WTC11 (cell line): ENCODE measurements at regions not wholly inside any gene's neighbourhood (a gene's known extent, or its start where the extent isn't known, plus 50 kb on each side); places are given as distances from the start of the nearest gene placed in this dataset.

Source experiments
- AFF4 ChIP-seq: sonication (generic); formaldehyde crosslinking; IDR thresholded peaks from 2 replicates; pipeline ENCODE4 v1.8.1; 2023; ENCODE audit warnings: mild to moderate bottlenecking, missing genetic modification reagents, borderline replicate concordance
- ARID4B ChIP-seq: sonication (generic); formaldehyde crosslinking; IDR thresholded peaks from 2 replicates; pipeline ENCODE4 v1.8.0; 2023; ENCODE audit warnings: missing genetic modification reagents, mild to moderate bottlenecking, borderline replicate concordance
- ATF3 ChIP-seq: sonication (generic); formaldehyde crosslinking; conservative IDR thresholded peaks from 2 replicates; pipeline ENCODE4 v1.8.1; 2022; ENCODE audit warnings: mild to moderate bottlenecking, missing genetic modification reagents
- E2F4 ChIP-seq: sonication (generic); formaldehyde crosslinking; IDR thresholded peaks from 2 replicates; pipeline ENCODE4 v1.8.1; 2022; ENCODE audit warnings: low read depth, mild to moderate bottlenecking, moderate library complexity, missing genetic modification reagents, borderline replicate concordance
- E2F5 ChIP-seq: sonication (generic); formaldehyde crosslinking; IDR thresholded peaks from 2 replicates; pipeline ENCODE4 v1.8.1; 2022; ENCODE audit warnings: mild to moderate bottlenecking, moderate library complexity, missing genetic modification reagents
- HMGXB4 ChIP-seq: sonication (generic); formaldehyde crosslinking; IDR thresholded peaks from 2 replicates; pipeline ENCODE4 v1.8.1; 2023; ENCODE audit warnings: mild to moderate bottlenecking, moderate library complexity, missing genetic modification reagents
- SOX15 ChIP-seq: fragments of 250-450 bp; sonication (Bioruptor Pico); IDR thresholded peaks from 2 replicates; pipeline ENCODE4 v1.9.0; 2021; ENCODE audit warnings: mild to moderate bottlenecking
- TEAD1 ChIP-seq: sonication (generic); formaldehyde crosslinking; IDR thresholded peaks from 2 replicates; pipeline ENCODE4 v1.8.0; 2022; ENCODE audit warnings: mild to moderate bottlenecking, missing genetic modification reagents
- ZNF281 ChIP-seq: sonication (generic); formaldehyde crosslinking; IDR thresholded peaks from 2 replicates; pipeline ENCODE4 v1.8.0; 2023; ENCODE audit warnings: mild to moderate bottlenecking, missing genetic modification reagents
- ZNF532 ChIP-seq: fragments of 250-450 bp; sonication (Bioruptor Pico); IDR thresholded peaks from 2 replicates; pipeline ENCODE4 v1.9.0; 2021; ENCODE audit warnings: mild to moderate bottlenecking, borderline replicate concordance

- TF ChIP-seq ARID4B, result no peak
- TF ChIP-seq AFF4 (CRISPR knock-in tag), result no peak
- no peak for TF ChIP-seq ATF3 (CRISPR knock-in tag)
- no peak for TF ChIP-seq HMGXB4 (CRISPR knock-in tag)
- TF ChIP-seq ZNF532 (CRISPR knock-in tag), result no peak
- TF ChIP-seq TEAD1, result no peak
- TF ChIP-seq ZNF281, result no peak
- no peak for TF ChIP-seq SOX15
- no peak for TF ChIP-seq E2F5 (CRISPR knock-in tag)
- no peak for TF ChIP-seq E2F4
Observed at GRCh38 chr5:17099946-17100345, 117.5 kb upstream of the BASP1 start (continued).
